ENCODE measurements at regions not wholly inside any gene's neighbourhood (a gene's known extent, or its start where the extent isn't known, plus 50 kb on each side); places are given as distances from the start of the nearest gene placed in this dataset.

DNA sequence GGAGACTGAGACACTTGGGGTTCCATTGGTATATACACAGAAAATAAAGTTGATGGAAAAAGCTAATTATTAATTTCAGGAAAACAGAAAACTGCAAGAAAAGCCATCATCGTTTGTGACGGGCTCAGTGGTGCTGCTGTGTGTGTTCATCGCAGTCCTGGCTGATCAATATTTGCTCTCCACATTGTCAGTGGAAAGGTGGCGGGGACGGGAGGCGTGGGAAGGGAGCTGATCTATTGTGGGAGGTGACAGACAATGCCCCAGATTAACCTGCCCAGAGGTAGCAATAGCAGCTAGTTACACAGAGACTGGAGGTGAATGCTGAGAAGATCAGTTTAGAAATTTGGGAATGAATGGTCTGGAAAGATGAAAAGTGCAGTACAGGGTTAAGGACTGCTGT, 50.0 kb upstream of the CTDP1 start:
- H3K27me3 ChIP-seq (ENCODE audit: insufficient read depth, low read length): peaks cover 23% of the 10 kb centered on the region
- H2AFZ ChIP-seq (ENCODE audit: low read length, unreplicated experiment): no peak overlapping the region
- H3K79me2 ChIP-seq (ENCODE audit: control insufficient read depth, insufficient read depth, low read length, unreplicated experiment): no peaks in the 10 kb centered on the region
- H3K36me3 ChIP-seq (ENCODE audit: insufficient read depth, low read length): no peaks in the 10 kb centered on the region
- no peak overlapping the region for H3K4me3 ChIP-seq (ENCODE audit: low read depth, low read length)
- H3K4me1 ChIP-seq (ENCODE audit: control insufficient read depth, insufficient read depth, low read length, unreplicated experiment): no peaks in the 10 kb centered on the region
- H3K27ac ChIP-seq (ENCODE audit: low read depth, low read length): no peak overlapping the region
